Hepatocyte (in vitro differentiated cells): ENCODE measurements at regions not wholly inside any gene's neighbourhood (a gene's known extent, or its start where the extent isn't known, plus 50 kb on each side); places are given as distances from the start of the nearest gene placed in this dataset.

ENCODE experiments used
- DNase-seq: peaks from one replicate; pipeline ENCODE4 v3.0.0-alpha.2; 2016; ENCODE audit warnings: low spot score
- H2AFZ ChIP-seq: fragments of 200-600 bp; sonication (generic); 2 replicates; pipeline ENCODE4 v1.6.0; 2016; ENCODE audit warnings: antibody characterized with exemption, mild to moderate bottlenecking
- H3K27ac ChIP-seq: fragments of 200-600 bp; sonication (generic); 2 replicates; pipeline ENCODE4 v1.5.1; 2016; ENCODE audit warnings: mild to moderate bottlenecking
- H3K27me3 ChIP-seq: fragments of 200-600 bp; sonication (generic); 2 replicates; pipeline ENCODE4 v1.6.1; 2016
- H3K36me3 ChIP-seq: fragments of 200-600 bp; sonication (generic); replicated peaks from 2 replicates; pipeline ENCODE4 v1.5.1; 2016; ENCODE audit warnings: low read depth; ENCODE audit not compliant: insufficient read depth
- H3K4me1 ChIP-seq: fragments of 200-600 bp; sonication (generic); 2 replicates; pipeline ENCODE4 v1.5.1; 2016; ENCODE audit warnings: mild to moderate bottlenecking, moderate library complexity; ENCODE audit not compliant: insufficient read depth
- H3K4me2 ChIP-seq: fragments of 200-600 bp; sonication (generic); 2 replicates; pipeline ENCODE4 v1.6.0; 2016
- H3K4me3 ChIP-seq: fragments of 200-600 bp; sonication (generic); 2 replicates; pipeline ENCODE4 v1.5.1; 2016; ENCODE audit warnings: mild to moderate bottlenecking
- H3K79me2 ChIP-seq: fragments of 200-600 bp; sonication (generic); 2 replicates; pipeline ENCODE4 v1.6.0; 2017; ENCODE audit warnings: mild to moderate bottlenecking
- H3K9me2 ChIP-seq: fragments of 200-600 bp; sonication (generic); replicated peaks from 2 replicates; pipeline ENCODE4 v1.6.0; 2017; ENCODE audit warnings: mild to moderate bottlenecking; ENCODE audit not compliant: insufficient read depth
- H3K9me3 ChIP-seq: fragments of 200-600 bp; sonication (generic); 2 replicates; pipeline ENCODE4 v1.5.1; 2016; ENCODE audit warnings: low read depth, mild to moderate bottlenecking
- H4K20me1 ChIP-seq: fragments of 200-600 bp; sonication (generic); 2 replicates; pipeline ENCODE4 v1.6.0; 2016; ENCODE audit warnings: mild to moderate bottlenecking; ENCODE audit not compliant: insufficient read depth, poor library complexity, severe bottlenecking
- CTCF ChIP-seq: fragments of 200-600 bp; sonication (generic); IDR thresholded peaks from 2 replicates; pipeline ENCODE4 v1.5.1; 2016; ENCODE audit warnings: antibody characterized with exemption, mild to moderate bottlenecking; ENCODE audit not compliant: poor library complexity
- EZH2 ChIP-seq: fragments of 200-600 bp; sonication (generic); IDR thresholded peaks from 2 replicates; pipeline ENCODE4 v1.6.1; 2016; ENCODE audit warnings: antibody characterized with exemption, mild to moderate bottlenecking, borderline replicate concordance
- EZH2phosphoT487 ChIP-seq: fragments of 200-600 bp; sonication (generic); IDR thresholded peaks from one replicate; pipeline ENCODE4 v1.6.1; 2018; ENCODE audit warnings: antibody characterized with exemption, mild to moderate bottlenecking, low read depth, moderate library complexity; ENCODE audit not compliant: unreplicated experiment, severe bottlenecking
- WGBS: methylation state at CpG from one replicate; pipeline ENCODE4 v1.1.6; 2016; ENCODE audit warnings: low lambda C conversion rate; ENCODE audit errors: missing lambda C conversion rate; 5-methylcytosine and 5-hydroxymethylcytosine counted together

- Histone ChIP-seq H3K9me3 (no peaks in the 10 kb centered on the region), H2AFZ (no peak overlapping the region), H3K4me3 (no peak overlapping the region), H3K9me2 (no peaks in the 10 kb centered on the region), H3K4me2 (no peak overlapping the region), H3K36me3 (no peaks in the 10 kb centered on the region), H3K27me3 (peaks cover 5% of the 10 kb centered on the region), H4K20me1 (no peaks in the 10 kb centered on the region), H3K4me1 (no peaks in the 10 kb centered on the region), H3K27ac (no peak overlapping the region), H3K79me2 (no peaks in the 10 kb centered on the region)
- TF ChIP-seq CTCF (no peak), EZH2phosphoT487 (no peak), EZH2 (no peak)
- whole genome bisulfite sequencing: 88% methylated on average over 3 of the region's 3 CpGs
- DNase-seq: no peak
Observed at GRCh38 chr17:34730816-34731215, 151.4 kb downstream of the TMEM132E start.

- H3K4me3 ChIP-seq: no peak overlapping the region
- no peaks in the 10 kb centered on the region for H3K27me3 ChIP-seq
- H3K4me2 ChIP-seq: no peak overlapping the region
- TF ChIP-seq CTCF: no peak
- no peak for TF ChIP-seq EZH2
- TF ChIP-seq EZH2phosphoT487: no peak
- H3K9me3 ChIP-seq: no peaks in the 10 kb centered on the region
- H3K4me1 ChIP-seq: no peaks in the 10 kb centered on the region
- no peak overlapping the region for H2AFZ ChIP-seq
- no peaks in the 10 kb centered on the region for H3K9me2 ChIP-seq
- H3K36me3 ChIP-seq: no peaks in the 10 kb centered on the region
- H4K20me1 ChIP-seq: no peaks in the 10 kb centered on the region
- no peak overlapping the region for H3K27ac ChIP-seq
- DNase-seq: no peak
- no peaks in the 10 kb centered on the region for H3K79me2 ChIP-seq
- 77% methylated on average over 10 of the region's 10 CpGs for WGBS
Observed at GRCh38 chr17:34728771-34729310, 149.5 kb downstream of the TMEM132E start.

DNA sequence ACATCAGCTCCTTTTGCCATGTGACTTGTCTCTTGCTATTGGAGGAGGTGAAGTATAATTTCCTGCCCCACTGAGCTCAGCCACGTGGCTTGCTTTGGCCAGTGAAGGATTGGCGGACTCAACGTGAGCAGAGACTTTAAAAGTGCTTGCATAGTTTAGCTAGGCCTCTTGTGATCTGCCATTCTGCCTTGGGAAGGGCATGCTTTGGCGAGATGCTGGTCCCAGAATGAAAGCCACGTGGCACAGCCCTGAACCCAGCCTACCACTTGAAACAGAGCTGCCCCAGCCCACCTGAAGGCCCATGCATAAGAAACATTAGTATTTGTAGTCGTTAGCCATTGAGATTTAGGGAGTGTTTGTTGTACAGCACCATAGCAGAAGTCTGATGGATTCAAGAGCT, 148.2 kb downstream of the TMEM132E start:
- Histone ChIP-seq H3K27ac (no peak overlapping the region), H3K36me3 (no peaks in the 10 kb centered on the region), H3K9me2 (no peaks in the 10 kb centered on the region), H3K4me1 (no peaks in the 10 kb centered on the region), H2AFZ (no peak overlapping the region), H3K27me3 (no peaks in the 10 kb centered on the region), H4K20me1 (no peaks in the 10 kb centered on the region), H3K4me3 (no peak overlapping the region), H3K79me2 (no peaks in the 10 kb centered on the region), H3K4me2 (no peak overlapping the region), H3K9me3 (no peaks in the 10 kb centered on the region)
- no peak for DNase-seq
- 80% methylated on average over 6 of the region's 6 CpGs for WGBS
- TF ChIP-seq EZH2 (no peak), EZH2phosphoT487 (no peak), CTCF (no peak)
